D721Med (cell line): ENCODE measurements at regions not wholly inside any gene's neighbourhood (a gene's known extent, or its start where the extent isn't known, plus 50 kb on each side); places are given as distances from the start of the nearest gene placed in this dataset.
A peak's percentile ranks its signal among the peaks of the same experiment; 100 is the strongest.

ENCODE experiments used
- DNase-seq: peaks from one replicate; pipeline ENCODE4 v3.0.0; 2011; ENCODE audit warnings: low spot score; ENCODE audit not compliant: insufficient read length
- FAIRE-seq: peaks from 2 replicates; lab custom pipeline; 2011; peaks lifted over from hg19 to GRCh38; lab: Jason Lieb, UNC
- CTCF ChIP-seq: IDR thresholded peaks from 2 replicates; pipeline ENCODE4 v1.5.1; 2012; ENCODE audit warnings: mild to moderate bottlenecking, control low read depth; ENCODE audit not compliant: insufficient read depth; ENCODE audit errors: missing control alignments

- TF ChIP-seq CTCF: no peak
- FAIRE-seq (no peak), DNase-seq (no peak)
These were observed 140.6 kb upstream of the ARX start for GRCh38 chrX:25156323-25156722.

- TF ChIP-seq CTCF: no peak
- FAIRE-seq (no peak), DNase-seq (no peak)
These were observed 138.4 kb upstream of the ARX start for GRCh38 chrX:25154168-25154567.

- DNase-seq (no peak), FAIRE-seq (no peak)
- no peak for TF ChIP-seq CTCF
These were observed 136.0 kb upstream of the ARX start for GRCh38 chrX:25151749-25152148.

GRCh38 chrX:25144043-25144940 is 128.5 kb upstream of the ARX start:
- peak; percentile 64 for TF ChIP-seq CTCF
- FAIRE-seq (no peak), DNase-seq (no peak)

GRCh38 chrX:25143596-25143995 is 127.8 kb upstream of the ARX start:
- TF ChIP-seq CTCF: no peak
- no peak for FAIRE-seq
- no peak for DNase-seq

- FAIRE-seq (no peak), DNase-seq (no peak)
- no peak for TF ChIP-seq CTCF
These were observed 125.9 kb upstream of the ARX start for GRCh38 chrX:25141684-25142083.

- TF ChIP-seq CTCF: no peak
- FAIRE-seq (peak; percentile 25), DNase-seq (no peak)
These were observed 115.3 kb upstream of the ARX start for GRCh38 chrX:25131055-25131454.
